ENCODE measurements at regions not wholly inside any gene's neighbourhood (a gene's known extent, or its start where the extent isn't known, plus 50 kb on each side); places are given as distances from the start of the nearest gene placed in this dataset.

DNA sequence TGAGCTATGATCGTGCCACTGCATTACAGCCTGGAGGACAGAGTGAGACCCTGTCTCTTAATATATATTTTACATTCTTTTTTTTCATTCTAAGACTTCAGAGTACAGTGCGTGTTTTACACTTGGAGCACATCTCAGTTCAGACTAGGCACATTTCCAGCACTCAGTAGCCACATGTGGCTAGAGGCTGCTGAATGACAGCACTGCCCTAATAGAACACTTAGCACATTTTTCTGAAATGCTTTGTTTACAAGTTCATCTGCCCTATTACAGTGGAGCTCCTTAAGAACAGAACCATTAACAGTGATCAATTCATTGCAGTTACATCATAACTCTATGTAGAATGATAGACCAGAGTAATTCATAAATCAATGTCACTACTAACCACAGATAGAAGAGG is 138.1 kb downstream of the SUCLG1 start:
- TF ChIP-seq EZH2phosphoT487 (IDR thresholded peaks at IDR 0.05; ENCODE audit: borderline replicate concordance) (no peak), CTCF (conservative IDR thresholded peaks at IDR 0.05; ENCODE audit: low read length) (no peak)
- Histone ChIP-seq H3K4me1 (ENCODE audit: insufficient read depth, low read length, poor library complexity, severe bottlenecking) (no peaks in the 10 kb centered on the region), H3K27me3 (ENCODE audit: insufficient read depth, low read length, poor library complexity, severe bottlenecking) (no peaks in the 10 kb centered on the region), H3K36me3 (ENCODE audit: insufficient read depth, low read length) (no peaks in the 10 kb centered on the region), H3F3A (ENCODE audit: low read depth) (no peaks in the 10 kb centered on the region), H3K9me3 (ENCODE audit: insufficient read depth, low read depth, low read length) (no peaks in the 10 kb centered on the region), H2AFZ (ENCODE audit: low read length) (no peak overlapping the region), H3K79me2 (ENCODE audit: insufficient read depth, low read length) (no peaks in the 10 kb centered on the region), H3K9ac (ENCODE audit: low read depth, low read length, poor library complexity, severe bottlenecking) (no peak overlapping the region), H4K20me1 (ENCODE audit: insufficient read depth, low read length, poor library complexity, severe bottlenecking) (no peaks in the 10 kb centered on the region), H3K9me2 (replicated peaks; ENCODE audit: low read depth, low read length) (no peaks in the 10 kb centered on the region), H3K4me2 (ENCODE audit: low read depth, low read length, poor library complexity, severe bottlenecking) (no peak overlapping the region), H3K4me3 (ENCODE audit: low read length, poor library complexity, severe bottlenecking) (no peak overlapping the region)

- H3K9me3 ChIP-seq (ENCODE audit: insufficient read depth, low read depth, low read length): no peaks in the 10 kb centered on the region
- no peaks in the 10 kb centered on the region for H3F3A ChIP-seq (ENCODE audit: low read depth)
- no peaks in the 10 kb centered on the region for H3K36me3 ChIP-seq (ENCODE audit: insufficient read depth, low read length)
- no peak overlapping the region for H3K9ac ChIP-seq (ENCODE audit: low read depth, low read length, poor library complexity, severe bottlenecking)
- no peak overlapping the region for H2AFZ ChIP-seq (ENCODE audit: low read length)
- H3K27me3 ChIP-seq (ENCODE audit: insufficient read depth, low read length, poor library complexity, severe bottlenecking): no peaks in the 10 kb centered on the region
- no peak overlapping the region for H3K4me3 ChIP-seq (ENCODE audit: low read length, poor library complexity, severe bottlenecking)
- H3K9me2 ChIP-seq (replicated peaks; ENCODE audit: low read depth, low read length): no peaks in the 10 kb centered on the region
- no peak for TF ChIP-seq EZH2phosphoT487 (IDR thresholded peaks at IDR 0.05; ENCODE audit: borderline replicate concordance)
- no peak for TF ChIP-seq CTCF (conservative IDR thresholded peaks at IDR 0.05; ENCODE audit: low read length)
- H3K4me1 ChIP-seq (ENCODE audit: insufficient read depth, low read length, poor library complexity, severe bottlenecking): no peaks in the 10 kb centered on the region
- no peaks in the 10 kb centered on the region for H3K79me2 ChIP-seq (ENCODE audit: insufficient read depth, low read length)
- H4K20me1 ChIP-seq (ENCODE audit: insufficient read depth, low read length, poor library complexity, severe bottlenecking): no peaks in the 10 kb centered on the region
- no peak overlapping the region for H3K4me2 ChIP-seq (ENCODE audit: low read depth, low read length, poor library complexity, severe bottlenecking)
These were observed 139.5 kb downstream of the SUCLG1 start for GRCh38 chr2:84319581-84319980.

DNA sequence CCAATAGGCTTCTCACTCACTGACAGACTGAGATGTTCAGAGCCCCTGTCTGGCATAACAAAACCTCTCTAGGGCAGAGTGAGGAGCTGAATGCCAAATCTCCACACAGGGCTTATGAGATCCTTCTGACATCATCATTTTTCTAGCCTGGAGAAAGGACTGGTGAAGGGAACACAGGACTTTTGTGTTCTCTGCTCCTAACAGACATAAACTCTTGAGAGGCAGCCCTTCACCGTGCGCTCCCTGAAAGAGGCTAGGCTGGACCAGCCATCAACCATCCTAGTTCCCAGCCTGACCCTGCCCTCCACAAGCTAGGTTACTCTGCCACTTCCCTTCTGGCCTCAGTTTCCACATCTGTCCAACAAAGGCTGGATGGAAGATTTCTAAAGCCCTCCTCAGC is 141.9 kb downstream of the SUCLG1 start:
- H3K4me1 ChIP-seq (ENCODE audit: insufficient read depth, low read length, poor library complexity, severe bottlenecking): no peaks in the 10 kb centered on the region
- H3K9ac ChIP-seq (ENCODE audit: low read depth, low read length, poor library complexity, severe bottlenecking): no peak overlapping the region
- H2AFZ ChIP-seq (ENCODE audit: low read length): no peak overlapping the region
- H3K4me3 ChIP-seq (ENCODE audit: low read length, poor library complexity, severe bottlenecking): no peak overlapping the region
- no peaks in the 10 kb centered on the region for H3K36me3 ChIP-seq (ENCODE audit: insufficient read depth, low read length)
- no peak overlapping the region for H3K4me2 ChIP-seq (ENCODE audit: low read depth, low read length, poor library complexity, severe bottlenecking)
- no peak for TF ChIP-seq EZH2phosphoT487 (IDR thresholded peaks at IDR 0.05; ENCODE audit: borderline replicate concordance)
- no peak for TF ChIP-seq CTCF (conservative IDR thresholded peaks at IDR 0.05; ENCODE audit: low read length)
- no peaks in the 10 kb centered on the region for H3F3A ChIP-seq (ENCODE audit: low read depth)
- H3K79me2 ChIP-seq (ENCODE audit: insufficient read depth, low read length): no peaks in the 10 kb centered on the region
- H3K27me3 ChIP-seq (ENCODE audit: insufficient read depth, low read length, poor library complexity, severe bottlenecking): no peaks in the 10 kb centered on the region
- H3K9me3 ChIP-seq (ENCODE audit: insufficient read depth, low read depth, low read length): no peaks in the 10 kb centered on the region
- no peaks in the 10 kb centered on the region for H3K9me2 ChIP-seq (replicated peaks; ENCODE audit: low read depth, low read length)
- H4K20me1 ChIP-seq (ENCODE audit: insufficient read depth, low read length, poor library complexity, severe bottlenecking): no peaks in the 10 kb centered on the region

Data from Loucy (cell line).